Activated CD8-positive, alpha-beta T cell treated with anti-CD3 and anti-CD28 coated beads for 36 hours (primary cell): ENCODE measurements at regions not wholly inside any gene's neighbourhood (a gene's known extent, or its start where the extent isn't known, plus 50 kb on each side); places are given as distances from the start of the nearest gene placed in this dataset.

ENCODE experiments used
- ATAC-seq: fragments of 200-7000 bp; cut with Tn5 transposase; one replicate; pipeline ENCODE4 v1.10.0; 2021; ENCODE audit warnings: mild to moderate bottlenecking, moderate library complexity
- CTCF ChIA-PET: fragments of 350-600 bp; sonication (Branson Sonifier 250); formaldehyde crosslinking; loops from one replicate; lab custom pipeline; 2021; ENCODE audit warnings: antibody characterized with exemption; lab: Charles Lee
- POLR2A ChIA-PET: fragments of 350-600 bp; sonication (Branson Sonifier 250); formaldehyde crosslinking; loops from one replicate; lab custom pipeline; 2021; ENCODE audit warnings: antibody characterized with exemption; lab: Charles Lee
- DNase-seq: peaks from one replicate; pipeline ENCODE4 v3.0.0-alpha.2; 2020
- H3K27ac Mint-ChIP-seq: one replicate; pipeline ENCODE4 v1.8.0; 2021; ENCODE audit warnings: mild to moderate bottlenecking, mixed read lengths
- H3K27me3 Mint-ChIP-seq: one replicate; pipeline ENCODE4 v1.8.0; 2021; ENCODE audit warnings: mixed read lengths
- H3K36me3 Mint-ChIP-seq: one replicate; pipeline ENCODE4 v1.8.0; 2021; ENCODE audit warnings: low read depth, mixed read lengths
- H3K4me1 Mint-ChIP-seq: one replicate; pipeline ENCODE4 v1.8.0; 2021; ENCODE audit warnings: low read depth, mixed read lengths
- H3K4me3 Mint-ChIP-seq: one replicate; pipeline ENCODE4 v1.8.0; 2021; ENCODE audit warnings: mild to moderate bottlenecking, moderate library complexity, mixed read lengths
- H3K9me3 Mint-ChIP-seq: one replicate; pipeline ENCODE4 v1.8.0; 2021; ENCODE audit warnings: mixed read lengths
- CTCF ChIP-seq: fragments of 200-600 bp; IDR thresholded peaks from one replicate; pipeline ENCODE4 v1.8.0; 2022; ENCODE audit warnings: antibody characterized with exemption, mild to moderate bottlenecking
- intact Hi-C: fragments of 100-400 bp; cut with micrococcal nuclease; formaldehyde crosslinking; loops from one replicate; pipeline ENCODE4 v1.10.0; 2022

- H3K36me3 Mint-ChIP-seq: no peaks in the 10 kb centered on the region
- no peaks in the 10 kb centered on the region for H3K9me3 Mint-ChIP-seq
Measured at GRCh38 chrX:19202171-19202570, 79.9 kb upstream of the ADGRG2 start.

GRCh38 chrX:19204636-19205035 is 82.4 kb upstream of the ADGRG2 start:
- H3K4me3 Mint-ChIP-seq: no peak overlapping the region
- DNase-seq: no peak
- no peaks in the 10 kb centered on the region for H3K4me1 Mint-ChIP-seq
- ChIA-PET CTCF (no interaction called here), POLR2A (interaction anchor here (1.0 kb wide), 1 partner anchor 87 kb away, joined by 3 read pairs; no protein-coding TSS in a partner anchor)
- no peaks in the 10 kb centered on the region for H3K9me3 Mint-ChIP-seq
- intact Hi-C loops: no loop called here
- TF ChIP-seq CTCF: no peak
- no peaks in the 10 kb centered on the region for H3K36me3 Mint-ChIP-seq
- ATAC-seq: no peak
- H3K27ac Mint-ChIP-seq: no peak overlapping the region
- peaks cover 2% of the 10 kb centered on the region for H3K27me3 Mint-ChIP-seq

More at GRCh38 chrX:19202171-19202570, 79.9 kb upstream of the ADGRG2 start:
- CTCF ChIA-PET: no interaction called here
- intact Hi-C loops: no loop called here
- ATAC-seq (no peak), DNase-seq (no peak)
- Mint-ChIP-seq H3K27me3 (peaks cover 2% of the 10 kb centered on the region), H3K4me3 (no peak overlapping the region), H3K27ac (no peak overlapping the region), H3K4me1 (no peaks in the 10 kb centered on the region)
- no peak for TF ChIP-seq CTCF
- POLR2A ChIA-PET: no interaction called here

- POLR2A ChIA-PET: no interaction called here
- intact Hi-C loops: no loop called here
- no peak overlapping the region for H3K4me3 Mint-ChIP-seq
- peaks cover 5% of the 10 kb centered on the region for H3K27me3 Mint-ChIP-seq
- no peaks in the 10 kb centered on the region for H3K9me3 Mint-ChIP-seq
- no peaks in the 10 kb centered on the region for H3K36me3 Mint-ChIP-seq
- no peak overlapping the region for H3K27ac Mint-ChIP-seq
- peaks cover 7% of the 10 kb centered on the region for H3K4me1 Mint-ChIP-seq
- TF ChIP-seq CTCF: no peak
- ATAC-seq (no peak), DNase-seq (no peak)
- CTCF ChIA-PET: no interaction called here
Measured at GRCh38 chrX:19212037-19212436, 89.8 kb upstream of the ADGRG2 start.

DNA sequence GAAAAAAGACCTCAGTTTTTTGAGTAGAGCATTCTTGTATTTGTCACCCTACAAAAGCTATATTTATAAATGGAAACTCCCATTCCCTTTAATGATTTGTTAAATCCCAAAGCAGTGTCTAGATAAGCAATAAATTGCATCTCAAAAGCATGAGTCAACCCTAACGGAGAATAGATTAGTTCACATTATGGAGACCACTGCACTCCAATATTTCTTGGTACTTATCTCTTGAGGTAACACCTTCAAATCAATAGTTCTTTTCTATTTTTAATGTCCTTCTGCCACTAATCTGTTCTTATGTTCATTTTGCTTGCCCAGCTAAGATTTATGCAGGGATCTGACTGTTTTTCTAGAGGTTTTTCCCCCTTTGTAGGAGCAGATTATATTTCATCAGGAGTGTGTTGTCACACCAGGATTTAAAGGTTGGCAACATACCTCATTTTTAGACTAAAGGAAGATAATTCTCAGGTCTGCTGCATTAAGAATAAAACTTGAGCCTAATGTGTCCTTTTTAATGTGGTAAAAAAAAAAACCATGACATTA is 91.4 kb upstream of the ADGRG2 start:
- ATAC-seq (no peak), DNase-seq (no peak)
- no peaks in the 10 kb centered on the region for H3K9me3 Mint-ChIP-seq
- no peak for TF ChIP-seq CTCF
- intact Hi-C loops: no loop called here
- no peak overlapping the region for H3K4me3 Mint-ChIP-seq
- no peaks in the 10 kb centered on the region for H3K36me3 Mint-ChIP-seq
- peaks cover 7% of the 10 kb centered on the region for H3K4me1 Mint-ChIP-seq
- peaks cover 5% of the 10 kb centered on the region for H3K27me3 Mint-ChIP-seq
- H3K27ac Mint-ChIP-seq: no peak overlapping the region
- ChIA-PET POLR2A (no interaction called here), CTCF (interaction anchor here (1.4 kb wide), 1 partner anchor 120 kb away, joined by 3 read pairs; no protein-coding TSS in a partner anchor)

DNA sequence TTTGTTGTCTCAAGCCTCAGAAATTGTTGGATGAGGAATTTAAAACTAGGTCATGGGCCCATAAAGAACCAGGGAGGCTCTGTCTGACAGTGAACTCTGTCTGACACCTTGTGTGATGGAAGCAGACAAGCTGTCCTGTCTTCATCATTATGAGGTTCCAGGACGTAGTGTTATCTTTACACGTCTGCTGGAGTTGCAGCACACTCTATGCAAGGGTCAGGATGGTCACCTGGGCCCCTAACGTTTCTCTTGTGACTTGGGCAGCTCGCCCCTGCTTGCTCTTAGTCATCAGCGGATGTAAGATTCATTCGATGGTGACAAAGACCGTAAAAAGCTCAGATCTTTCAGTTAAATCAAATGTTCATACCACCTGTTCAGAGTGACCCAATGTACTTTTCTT is 92.0 kb upstream of the ADGRG2 start:
- H3K36me3 Mint-ChIP-seq: no peaks in the 10 kb centered on the region
- no peak for TF ChIP-seq CTCF
- no peak overlapping the region for H3K4me3 Mint-ChIP-seq
- no peak for DNase-seq
- intact Hi-C loops: no loop called here
- H3K9me3 Mint-ChIP-seq: no peaks in the 10 kb centered on the region
- ChIA-PET POLR2A (no interaction called here), CTCF (interaction anchor here (1.4 kb wide), 1 partner anchor 120 kb away, joined by 3 read pairs; no protein-coding TSS in a partner anchor)
- peaks cover 7% of the 10 kb centered on the region for H3K4me1 Mint-ChIP-seq
- peaks cover 5% of the 10 kb centered on the region for H3K27me3 Mint-ChIP-seq
- no peak for ATAC-seq
- no peak overlapping the region for H3K27ac Mint-ChIP-seq
